Islet of Langerhans (tissue), 1 donor: ENCODE measurements at regions not wholly inside any gene's neighbourhood (a gene's known extent, or its start where the extent isn't known, plus 50 kb on each side); places are given as distances from the start of the nearest gene placed in this dataset.

ENCODE experiments used
- FAIRE-seq: peaks from one replicate; lab custom pipeline; 2011; peaks lifted over from hg19 to GRCh38; lab: Jason Lieb, UNC

DNA sequence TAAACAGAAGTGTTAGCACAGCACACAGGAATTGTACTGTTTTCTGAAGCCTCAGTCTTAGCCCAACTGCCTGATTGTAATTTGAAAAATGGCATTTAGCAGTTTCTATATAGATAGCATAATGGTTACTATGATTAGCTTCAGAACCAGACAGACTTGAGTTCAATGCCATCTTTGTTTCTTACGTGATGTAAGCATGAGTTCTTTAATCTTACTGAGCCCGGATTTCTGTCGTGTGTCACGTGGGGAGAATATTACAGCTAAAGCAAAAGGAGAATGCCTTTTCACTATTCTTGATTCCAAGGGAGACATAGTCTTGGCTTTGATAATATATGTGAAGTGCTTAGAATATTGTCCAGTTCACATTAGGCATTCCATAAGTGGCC, 407.3 kb downstream of the STIM2 start:
- FAIRE-seq: no peak

DNA sequence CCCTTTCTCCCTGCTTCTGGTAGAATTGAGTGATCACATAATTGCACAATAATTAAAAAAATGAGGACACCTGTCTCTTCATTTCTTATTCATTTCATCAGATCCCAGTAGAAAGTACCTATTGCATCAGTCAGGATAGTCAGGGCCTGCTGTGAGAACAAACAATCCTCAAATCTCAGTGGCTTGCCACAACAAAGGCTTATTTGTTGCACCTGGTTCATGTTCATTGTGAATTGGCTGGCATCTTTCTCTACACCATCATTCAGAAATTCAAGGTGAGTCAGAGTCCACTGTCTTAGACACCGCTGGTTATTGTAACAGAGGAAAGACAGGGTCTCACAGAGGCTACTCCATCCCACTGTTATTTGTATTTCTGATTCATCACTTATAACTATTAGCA, 409.8 kb downstream of the STIM2 start:
- no peak for FAIRE-seq

DNA sequence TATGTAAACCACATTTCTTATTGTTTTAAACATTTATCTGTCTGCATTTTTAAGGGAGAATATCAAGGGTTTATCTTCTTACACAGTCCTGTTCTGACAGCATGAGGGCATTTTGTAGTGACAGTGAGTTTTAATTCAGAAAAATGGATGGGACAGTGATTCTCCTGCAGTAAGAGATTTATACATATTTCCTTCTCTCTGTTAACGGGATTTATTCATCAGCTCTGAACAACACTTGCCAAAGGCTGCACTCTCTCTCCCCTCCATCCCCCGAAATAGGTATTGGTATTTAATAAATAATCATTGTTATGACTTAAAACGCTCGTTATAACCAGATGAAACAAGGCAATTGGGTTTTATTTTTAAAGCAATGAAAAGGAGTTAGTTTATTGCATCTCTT, 410.9 kb downstream of the STIM2 start:
- no peak for FAIRE-seq

DNA sequence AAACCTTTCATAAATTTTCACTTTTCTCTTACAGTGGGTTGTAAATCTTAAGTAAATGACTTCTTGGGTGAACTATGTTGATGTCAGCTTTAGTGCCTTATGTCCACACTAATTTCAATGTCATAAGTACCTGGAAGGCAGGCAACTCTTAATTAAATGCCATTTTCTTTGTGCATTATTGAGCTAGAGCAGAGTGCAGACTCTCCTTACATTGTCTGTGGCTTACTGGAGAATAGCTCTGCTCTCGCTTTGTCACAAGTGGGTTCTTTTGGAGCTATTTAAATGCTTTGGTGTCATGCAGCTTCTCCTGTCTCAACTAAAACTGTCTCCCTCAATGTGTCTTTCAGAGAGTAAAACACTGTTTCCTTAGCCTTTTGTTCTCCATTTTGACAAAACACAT, 411.6 kb downstream of the STIM2 start:
- FAIRE-seq: no peak

DNA sequence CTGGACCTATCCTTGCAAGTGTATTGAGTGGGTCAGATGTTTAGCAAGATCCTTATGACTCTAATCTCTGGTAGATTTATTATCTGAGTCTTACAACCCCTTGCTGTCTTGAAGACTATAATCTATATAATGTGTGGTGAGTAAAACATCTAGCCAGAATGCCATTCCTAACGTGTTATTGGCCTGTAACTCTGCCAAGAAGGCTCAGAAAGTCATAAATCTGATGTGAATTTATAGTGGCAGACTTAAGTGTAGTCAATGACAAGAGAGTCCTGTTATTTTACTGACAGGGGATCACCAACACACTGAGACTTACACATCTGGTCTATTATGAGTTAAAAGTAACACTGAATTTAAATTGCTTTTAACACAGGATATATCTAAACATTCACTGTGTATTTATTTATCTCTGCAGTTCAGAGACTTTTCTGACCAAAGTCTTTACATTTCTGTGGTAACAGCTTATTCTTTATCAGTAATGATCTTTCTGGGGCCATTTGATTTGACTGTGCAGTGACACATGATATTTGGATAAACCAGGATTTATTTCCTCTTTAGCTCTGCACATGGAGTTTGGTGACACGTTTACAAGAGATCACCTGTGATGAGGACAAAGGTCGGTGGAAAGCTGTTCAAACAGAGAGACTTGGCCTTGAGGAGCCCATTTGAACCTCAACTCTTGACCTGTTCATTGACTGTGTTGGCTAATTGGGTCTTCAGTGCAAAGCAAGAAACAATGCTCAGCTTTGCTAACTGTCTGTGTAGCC, 415.8 kb downstream of the STIM2 start:
- FAIRE-seq: no peak

DNA sequence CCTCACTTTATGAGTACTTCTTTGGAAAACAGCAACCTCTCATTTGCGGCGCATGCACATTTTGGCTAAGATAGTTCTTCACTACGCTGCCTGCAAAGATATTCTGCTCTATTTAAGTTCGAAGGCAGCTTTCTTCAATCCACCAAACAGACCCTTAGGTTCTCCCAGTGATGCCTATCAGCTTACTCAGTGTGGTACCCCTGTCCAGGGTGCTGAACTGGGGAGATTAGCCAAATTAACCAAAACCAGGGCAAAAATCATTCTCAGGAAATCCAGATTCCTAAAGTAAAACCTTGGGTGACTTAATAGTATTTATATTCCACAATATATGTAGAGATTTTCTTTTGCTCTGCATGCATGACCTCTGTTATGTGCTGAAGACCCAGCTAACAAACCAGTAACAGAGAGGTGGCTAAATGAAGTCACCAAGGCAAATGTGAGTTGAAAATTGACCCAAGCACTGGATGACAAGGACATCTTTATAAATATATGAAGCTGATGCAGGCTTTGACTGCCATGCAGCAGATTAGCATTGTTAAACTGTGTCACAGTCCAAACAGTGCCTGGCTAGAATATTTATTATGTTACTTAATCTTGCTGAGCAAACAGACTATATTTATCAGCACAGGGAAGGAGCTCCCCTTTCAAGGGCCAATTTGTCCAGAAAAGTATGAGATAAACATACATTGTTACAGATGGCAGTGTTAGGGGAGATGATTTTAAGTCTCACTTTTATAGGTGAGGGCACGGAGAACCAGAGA, 418.2 kb downstream of the STIM2 start:
- FAIRE-seq: peak; percentile 77

DNA sequence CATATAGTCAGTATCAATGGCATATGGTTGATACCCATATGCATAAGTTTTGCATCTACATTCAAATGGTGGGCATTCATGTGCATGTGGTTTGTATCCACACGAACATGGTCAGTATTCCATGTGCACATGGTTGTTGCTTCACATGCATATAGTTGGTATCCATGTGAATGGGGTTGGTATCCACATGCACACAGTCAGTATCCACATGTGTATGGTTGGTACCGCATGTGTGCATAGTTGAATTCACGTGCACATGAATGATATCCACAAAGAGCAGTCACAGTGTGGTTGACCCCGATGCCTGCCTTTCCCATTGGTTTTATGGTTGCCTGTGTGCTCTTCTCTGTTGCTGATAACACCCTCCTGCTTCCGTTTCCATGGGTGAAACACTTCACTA, 427.9 kb downstream of the STIM2 start:
- FAIRE-seq: no peak

DNA sequence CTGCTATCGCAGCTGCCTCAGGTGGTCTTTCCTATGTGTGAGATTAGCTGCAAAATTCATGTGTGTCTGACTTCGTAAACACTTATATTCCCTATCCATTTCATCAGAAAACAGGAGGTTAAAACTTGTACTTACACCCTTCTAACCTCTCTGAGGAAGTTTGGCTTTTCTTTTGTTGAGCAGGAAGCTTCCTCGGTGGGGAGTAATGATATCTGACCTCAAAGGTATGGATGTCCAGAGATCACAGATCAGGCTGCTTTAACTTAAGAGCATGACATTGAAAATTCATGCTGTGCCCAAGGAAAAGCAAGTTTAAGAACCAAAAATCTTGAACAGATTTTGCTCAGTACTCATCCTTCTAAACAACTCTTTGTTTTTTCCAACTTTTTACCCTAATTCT, 429.1 kb downstream of the STIM2 start:
- no peak for FAIRE-seq

DNA sequence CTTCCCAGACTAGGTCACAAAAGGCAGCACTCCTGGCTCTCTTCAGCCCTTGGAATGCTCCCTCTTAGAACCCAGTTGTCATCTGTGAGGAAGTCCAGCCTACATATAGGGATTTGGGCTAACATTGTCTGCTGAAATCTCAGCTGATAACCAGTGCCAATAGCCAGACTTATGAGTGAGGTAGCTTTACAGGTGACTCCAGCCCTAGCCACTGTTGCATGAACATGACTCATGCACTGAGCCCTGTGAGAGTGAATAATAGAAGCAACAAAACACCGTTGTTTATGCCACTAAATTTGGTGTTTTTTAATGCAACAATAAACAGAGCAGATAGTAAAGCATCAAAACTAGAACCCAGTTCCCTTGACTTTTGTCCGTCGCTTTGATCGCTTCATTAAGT, 433.2 kb downstream of the STIM2 start:
- no peak for FAIRE-seq

DNA sequence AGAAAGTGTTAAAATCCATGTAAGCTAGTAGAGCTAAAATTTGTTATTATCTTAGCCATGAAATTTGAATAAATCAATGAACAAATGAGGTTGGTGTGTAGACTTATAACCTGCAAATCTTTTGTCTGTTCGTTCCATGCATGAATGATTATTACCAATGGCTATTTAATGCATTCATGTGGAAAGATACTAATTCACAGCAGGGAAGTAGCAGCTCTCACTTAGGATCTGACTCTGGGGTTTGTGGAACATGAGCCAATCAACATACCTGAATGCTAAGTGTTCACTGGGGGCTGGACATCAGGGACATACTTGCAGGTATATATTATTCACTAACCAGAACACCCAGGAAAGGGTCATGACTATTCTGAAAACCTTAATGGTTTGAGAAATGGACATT, 444.1 kb downstream of the STIM2 start:
- FAIRE-seq: no peak

DNA sequence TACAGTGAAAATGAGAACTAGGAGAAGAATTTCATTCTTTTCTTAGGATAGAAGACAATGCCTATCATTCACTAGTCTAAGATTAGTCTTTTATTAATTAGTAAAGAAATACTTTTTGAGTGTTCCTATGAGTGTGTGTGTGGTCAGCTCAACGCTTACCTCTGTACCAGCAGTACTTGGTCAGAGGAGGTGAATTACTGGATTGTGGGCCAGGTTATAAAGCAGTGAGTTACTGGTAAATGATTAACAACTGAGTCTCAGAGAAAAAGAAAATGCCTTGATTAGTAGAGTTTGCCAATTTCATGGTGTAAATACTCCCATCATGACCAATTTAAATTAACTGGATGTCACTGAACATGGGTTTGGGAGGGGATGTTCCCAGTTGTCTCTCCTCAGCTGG, 444.6 kb downstream of the STIM2 start:
- FAIRE-seq: no peak

DNA sequence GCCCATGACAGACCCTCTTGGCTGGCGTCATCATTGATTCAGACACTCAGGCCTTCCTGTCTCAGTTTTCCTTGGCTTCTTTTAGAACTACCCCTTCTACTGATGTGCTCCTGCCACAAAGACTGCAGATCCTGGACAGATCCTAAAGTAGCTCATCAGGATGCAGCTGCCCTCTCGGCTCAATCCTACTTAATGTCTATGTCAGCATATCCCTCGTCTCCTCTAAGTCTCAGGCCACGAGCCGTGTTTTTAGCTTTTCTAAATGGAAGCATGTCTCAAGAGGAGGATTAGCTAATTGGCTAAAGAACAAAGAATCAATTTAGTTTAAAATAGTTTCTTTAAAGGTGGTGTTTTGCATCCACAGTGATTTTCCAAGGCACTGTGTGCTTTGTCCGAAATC, 447.7 kb downstream of the STIM2 start:
- FAIRE-seq: no peak

DNA sequence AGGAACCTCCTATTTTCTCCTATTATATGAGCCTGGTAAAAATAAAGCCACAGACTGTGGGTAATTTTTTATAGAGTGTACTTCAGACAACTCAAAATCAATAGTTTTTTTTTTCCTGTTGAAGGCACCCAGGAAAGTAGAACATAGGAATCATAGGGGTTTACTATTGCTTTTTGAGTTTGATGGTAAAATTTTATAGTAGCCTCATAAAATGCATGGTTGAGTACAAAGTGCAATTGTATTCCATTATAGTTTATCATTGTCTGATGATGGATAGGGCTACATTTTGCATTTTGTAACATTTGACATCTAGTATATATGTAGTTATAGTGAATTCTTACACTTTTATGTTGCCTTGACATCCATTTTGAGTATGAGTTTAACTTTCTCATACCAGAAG, 455.0 kb downstream of the STIM2 start:
- no peak for FAIRE-seq

DNA sequence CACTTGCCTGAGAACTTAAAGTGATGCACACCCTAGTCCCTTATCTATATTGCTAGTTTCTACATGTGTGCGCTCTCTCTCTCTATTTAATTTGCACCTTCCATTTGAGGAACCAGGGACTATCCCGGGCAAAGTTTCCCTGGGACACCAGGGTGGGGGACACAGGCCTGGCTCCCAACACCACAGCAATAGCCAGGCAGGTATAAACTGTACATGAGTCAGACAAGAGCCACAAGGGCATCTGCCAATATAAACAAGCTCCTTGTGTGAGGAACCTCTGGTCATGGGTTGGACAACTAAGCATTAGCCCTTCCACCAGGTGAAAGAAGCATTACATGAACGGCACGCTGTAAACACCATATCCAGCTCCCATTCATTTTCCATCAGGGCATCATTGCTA, 455.5 kb downstream of the STIM2 start:
- FAIRE-seq: no peak

DNA sequence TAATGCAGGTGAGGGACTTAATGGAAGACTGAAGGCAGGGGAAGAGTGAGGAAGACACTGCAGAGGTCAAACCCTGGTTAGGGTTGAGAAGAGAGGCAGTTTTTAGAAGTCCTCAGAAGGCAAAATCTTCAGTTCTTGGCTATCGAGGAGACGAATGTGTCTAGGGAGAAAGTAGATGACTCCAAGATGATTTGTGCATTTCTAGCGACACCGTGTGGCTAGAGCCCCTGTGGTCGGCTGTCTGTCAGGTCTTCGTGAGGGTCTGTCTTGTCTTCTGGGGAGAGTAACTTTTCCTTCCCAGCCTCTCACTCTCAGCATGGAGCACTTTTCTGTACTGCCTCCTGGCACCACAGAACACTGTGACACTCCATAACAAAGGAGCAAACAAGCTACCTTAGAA, 458.1 kb downstream of the STIM2 start:
- FAIRE-seq: no peak

DNA sequence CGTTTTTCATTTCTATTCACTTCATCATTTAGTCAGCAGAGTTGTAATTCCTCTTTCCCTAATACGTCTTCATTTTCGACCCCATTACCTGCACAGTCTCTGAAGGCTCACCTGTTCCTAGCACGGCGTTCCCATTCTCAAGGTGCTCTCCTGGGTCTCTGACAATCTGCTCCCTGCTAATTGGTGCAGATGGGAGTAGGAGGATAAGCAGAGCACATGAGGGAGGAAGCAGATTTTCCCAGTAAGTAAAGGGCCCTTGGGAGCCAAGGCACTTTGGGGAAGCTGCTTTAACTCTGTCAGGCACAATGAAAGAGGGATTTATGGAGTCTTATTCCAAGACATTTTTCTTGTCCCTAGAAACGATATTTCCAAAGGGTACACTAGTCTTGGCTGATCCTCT, 466.4 kb downstream of the STIM2 start:
- no peak for FAIRE-seq

DNA sequence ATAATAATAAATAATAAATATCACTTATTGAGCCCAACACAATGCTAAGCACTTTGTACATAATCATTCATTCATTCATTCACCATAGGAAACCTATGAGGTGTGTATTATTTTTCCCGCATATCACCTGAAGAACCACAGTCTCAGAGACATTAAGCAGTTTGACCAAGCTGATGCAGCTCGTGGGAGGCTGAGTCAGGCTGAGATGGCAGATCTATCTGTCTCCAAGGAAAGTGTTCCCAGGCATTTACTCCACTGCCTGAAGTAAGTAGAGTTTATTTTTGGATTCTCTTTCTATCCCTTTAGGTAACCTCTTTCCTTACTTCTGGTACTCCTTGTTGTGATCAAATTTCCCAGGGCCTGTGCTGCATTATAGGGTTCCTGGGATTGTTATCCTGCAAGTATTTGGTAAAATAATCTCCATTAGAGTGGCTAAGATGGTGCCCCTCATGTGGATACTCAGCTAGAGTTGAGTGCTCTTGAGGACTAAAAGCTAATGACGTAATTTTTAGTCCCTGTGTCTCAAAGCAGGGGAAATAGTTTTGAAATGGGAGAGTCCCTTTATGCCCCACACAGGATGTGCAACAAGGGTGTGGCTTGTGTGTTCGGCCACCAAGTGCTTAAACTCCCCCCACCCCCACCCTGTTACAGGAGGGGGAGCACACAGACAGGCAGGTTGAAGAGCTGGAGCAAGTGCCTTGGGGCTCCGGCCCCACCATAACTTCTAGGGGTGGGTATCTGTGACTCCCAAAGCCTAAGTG, 467.0 kb downstream of the STIM2 start:
- FAIRE-seq: no peak

DNA sequence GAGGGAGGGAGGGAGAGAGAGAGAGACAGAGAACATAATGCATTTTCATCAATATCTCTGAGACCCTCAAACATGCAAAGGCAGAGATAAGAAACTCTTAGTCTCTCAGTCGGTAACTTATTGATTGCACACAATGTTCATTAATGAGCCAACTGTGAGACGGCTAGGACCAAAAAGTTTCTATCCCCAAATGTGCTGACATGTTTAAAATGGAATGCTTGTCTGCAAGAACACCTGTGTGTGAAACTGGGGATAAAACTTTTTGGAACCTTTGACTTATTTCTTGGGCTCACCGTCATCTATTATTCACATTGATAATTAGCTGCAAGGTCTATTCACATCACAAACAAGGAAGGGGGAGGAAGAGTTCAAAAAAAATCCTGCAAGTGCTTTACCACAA, 477.9 kb downstream of the STIM2 start:
- no peak for FAIRE-seq

DNA sequence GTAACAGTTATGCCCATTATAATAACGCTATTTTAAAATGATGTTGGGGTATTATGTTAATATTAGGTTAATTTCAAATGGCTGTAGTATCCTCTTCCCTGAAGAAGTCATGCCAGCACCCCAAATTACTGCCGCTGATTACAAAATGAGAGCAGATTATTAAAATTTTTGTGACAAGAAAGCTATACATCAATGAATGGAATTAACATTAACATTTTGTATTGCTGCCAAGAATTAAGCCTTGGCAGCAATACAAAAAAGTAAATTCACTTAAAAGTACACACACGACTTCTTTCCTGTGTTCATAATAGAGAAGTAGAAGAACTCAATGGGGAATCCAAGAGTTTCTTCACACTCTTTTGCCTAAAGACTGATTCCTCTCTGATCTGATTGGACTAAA, 482.8 kb downstream of the STIM2 start:
- no peak for FAIRE-seq

DNA sequence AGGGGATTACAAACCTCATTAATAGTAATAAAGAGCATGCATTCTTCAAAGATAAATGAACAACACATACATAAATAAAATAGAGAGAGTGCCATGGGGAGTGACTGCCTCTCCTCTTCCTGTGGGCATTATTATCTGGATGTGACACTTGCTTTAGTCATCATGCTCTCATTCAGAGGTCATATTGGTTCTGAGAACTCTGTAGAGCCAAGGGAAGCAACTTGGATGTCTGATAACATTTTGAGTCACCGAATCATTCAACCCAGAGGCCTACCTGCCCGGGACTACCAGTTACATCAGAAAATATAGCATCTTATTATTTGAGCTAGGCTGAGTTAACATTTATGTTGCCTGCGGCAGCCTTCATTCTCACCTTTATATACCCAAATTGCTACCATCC, 489.5 kb downstream of the STIM2 start:
- FAIRE-seq: no peak

DNA sequence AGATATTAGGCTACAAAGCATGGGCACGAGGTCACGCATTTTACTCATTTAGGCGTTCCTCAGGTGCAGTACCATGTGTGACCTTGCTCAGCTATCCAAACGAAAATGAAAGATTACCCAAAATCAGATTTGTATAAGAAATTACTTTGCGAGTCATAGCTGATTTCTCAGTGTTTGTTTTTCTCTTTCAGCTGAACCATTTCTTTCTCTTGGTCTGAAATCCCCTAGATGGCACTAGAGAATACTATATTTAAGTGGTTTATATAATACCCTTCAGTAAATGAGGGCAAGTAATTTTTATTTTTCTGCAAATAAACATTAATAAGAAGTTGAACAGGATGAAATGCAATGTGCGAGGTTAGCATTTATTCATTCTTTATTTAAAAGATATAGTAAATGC, 496.6 kb downstream of the STIM2 start:
- FAIRE-seq: peak; percentile 97

DNA sequence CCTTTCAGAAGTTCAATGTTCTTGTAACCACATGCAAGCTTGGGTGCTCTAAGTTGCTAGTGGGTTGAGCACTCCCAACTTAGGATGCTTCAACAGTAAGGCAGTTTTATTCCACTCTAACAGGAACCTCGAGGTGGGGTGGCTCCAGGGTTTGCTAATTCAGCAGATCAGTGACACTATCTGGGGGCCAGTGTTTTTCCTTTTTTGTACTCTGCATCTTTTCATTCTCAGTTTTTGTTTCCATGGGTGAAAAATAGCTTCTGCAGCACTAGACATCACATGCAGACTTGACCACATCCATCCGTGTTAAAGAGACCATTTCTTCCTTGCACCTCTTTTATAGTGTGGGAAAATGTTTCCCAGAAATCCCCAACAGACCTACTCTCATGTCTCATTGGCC, 497.6 kb downstream of the STIM2 start:
- no peak for FAIRE-seq

DNA sequence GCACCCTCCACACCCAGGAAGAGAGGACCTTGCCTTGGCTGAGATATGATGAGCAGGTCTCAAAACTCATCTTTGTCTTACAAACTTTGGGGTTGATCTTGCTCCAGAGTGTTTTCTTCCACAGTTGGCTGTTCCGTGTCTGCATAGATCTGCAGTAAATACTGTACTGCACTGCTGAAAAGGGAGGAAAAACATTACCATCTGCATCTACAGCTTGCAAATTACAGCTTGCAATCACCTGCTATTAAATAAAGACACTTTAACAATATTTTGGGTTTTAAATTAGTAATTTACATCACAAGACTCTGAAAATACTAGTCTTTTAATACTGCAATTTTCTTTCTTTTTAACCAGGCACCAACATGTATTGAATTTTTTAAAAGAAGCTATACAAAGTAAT, 499.5 kb downstream of the STIM2 start:
- FAIRE-seq: no peak
